Epithelial cell of esophagus (primary cell): ENCODE measurements at regions not wholly inside any gene's neighbourhood (a gene's known extent, or its start where the extent isn't known, plus 50 kb on each side); places are given as distances from the start of the nearest gene placed in this dataset.
A peak's percentile ranks its signal among the peaks of the same experiment; 100 is the strongest.
"Not testable (repeated sequence)": the region's sequence is repeated elsewhere in the genome, so short reads cannot be mapped to it uniquely, and the experiment has no call there.

Source experiments
- DNase-seq: peaks from one replicate; pipeline ENCODE4 v3.0.0; 2010; ENCODE audit warnings: low read depth
- H3K4me3 ChIP-seq: 2 replicates; pipeline ENCODE4 v1.5.1; 2011; ENCODE audit warnings: mild to moderate bottlenecking, low read length, control low read depth
- CTCF ChIP-seq: IDR thresholded peaks from 2 replicates; pipeline ENCODE4 v1.5.1; 2011; ENCODE audit warnings: low read depth, mild to moderate bottlenecking, low read length, control low read depth, inconsistent platforms; ENCODE audit not compliant: insufficient read depth; ENCODE audit errors: missing control alignments

GRCh38 chr12:107378609-107379008 is 285.3 kb upstream of the CRY1 start:
- no peak for DNase-seq
- H3K4me3 ChIP-seq = no peak overlapping the region
- TF ChIP-seq CTCF = no peak

DNA sequence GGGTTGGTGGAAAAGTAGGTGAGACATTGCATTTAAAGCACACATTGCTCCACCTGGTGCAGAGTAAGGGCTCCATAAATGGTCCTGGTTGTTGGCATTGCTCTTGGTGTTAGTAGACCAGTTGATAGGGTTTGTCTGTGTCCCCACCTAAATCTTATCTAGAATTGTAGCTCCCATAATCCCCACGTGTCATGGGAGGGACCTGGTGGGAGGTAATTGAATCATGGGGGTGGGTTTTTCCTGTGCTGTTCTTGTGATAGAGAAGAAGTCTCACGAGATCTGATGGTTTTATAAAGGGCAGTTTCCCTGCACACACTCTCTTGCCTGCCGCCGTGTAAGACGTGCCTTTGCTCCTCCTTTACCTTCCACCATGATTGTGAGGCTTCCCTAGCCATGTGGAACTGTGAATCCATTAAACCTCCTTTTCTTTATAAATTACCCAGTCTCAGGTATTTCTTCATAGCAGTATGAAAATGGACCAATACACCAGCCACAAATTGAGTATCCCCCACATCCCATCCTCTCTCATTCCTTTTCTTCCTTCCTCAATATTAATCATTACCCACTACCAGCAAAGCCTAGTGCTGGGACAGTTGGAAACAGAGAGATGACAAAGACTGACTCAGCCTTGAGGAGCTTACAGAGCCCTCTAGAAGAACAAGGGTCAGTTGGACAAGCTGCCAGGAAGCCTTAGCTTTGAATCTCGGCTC is 285.9 kb upstream of the CRY1 start:
- not testable (repeated sequence) for H3K4me3 ChIP-seq
- DNase-seq = peak; percentile 54

- DNase-seq = peak; percentile 75
- no peak for TF ChIP-seq CTCF
- no peak overlapping the region for H3K4me3 ChIP-seq
Measured at GRCh38 chr12:107379852-107380567, 286.7 kb upstream of the CRY1 start.

DNA sequence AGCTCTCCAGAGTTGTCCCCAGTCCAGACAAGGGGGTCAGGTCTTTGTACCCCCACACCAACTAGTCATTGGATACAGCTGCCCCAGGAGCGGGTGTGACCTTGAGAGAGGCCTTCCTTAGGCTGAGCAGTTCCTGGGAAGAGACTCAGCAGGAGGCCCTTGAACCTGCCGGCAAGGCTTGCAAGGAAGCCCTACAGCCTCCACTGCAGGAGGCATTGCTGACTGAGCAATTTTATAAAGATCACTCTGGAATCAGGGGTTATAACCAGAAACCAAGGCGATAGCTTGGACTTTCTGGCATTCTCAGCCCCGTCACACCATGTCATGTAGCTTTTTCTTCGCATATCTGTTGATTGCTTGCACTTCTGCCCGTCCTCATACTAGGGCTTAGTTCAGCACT is 291.3 kb upstream of the CRY1 start:
- DNase-seq = no peak
- TF ChIP-seq CTCF = no peak

GRCh38 chr12:107385509-107385908 is 292.2 kb upstream of the CRY1 start:
- TF ChIP-seq CTCF = no peak

More for the DNA sequence above, 291.3 kb upstream of the CRY1 start:
- no peak overlapping the region for H3K4me3 ChIP-seq

DNA sequence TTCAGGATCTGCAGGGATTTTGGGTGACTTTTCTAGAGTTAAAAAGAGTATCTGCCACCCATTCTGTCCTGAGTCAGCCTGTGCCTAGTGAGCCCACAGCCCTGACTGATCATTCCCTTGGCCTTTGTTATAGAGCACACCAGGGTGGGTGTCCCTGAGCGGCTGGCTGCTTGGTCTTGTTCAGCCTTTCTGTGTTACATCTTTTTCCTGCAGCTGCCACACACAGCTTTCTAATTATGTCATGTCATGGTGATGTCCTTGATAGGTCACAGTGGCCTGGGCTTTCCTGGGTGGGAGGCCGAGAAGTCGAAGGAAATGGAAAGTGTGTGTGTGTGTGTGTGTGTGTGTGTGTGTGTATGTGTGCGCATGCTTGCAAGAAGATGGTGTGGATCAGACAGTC is 293.2 kb upstream of the CRY1 start:
- no peak for TF ChIP-seq CTCF
- no peak overlapping the region for H3K4me3 ChIP-seq
- no peak for DNase-seq

More at GRCh38 chr12:107385509-107385908, 292.2 kb upstream of the CRY1 start:
- peak; percentile 96 for DNase-seq
- no peak overlapping the region for H3K4me3 ChIP-seq

- DNase-seq = no peak
- no peak for TF ChIP-seq CTCF
- H3K4me3 ChIP-seq = no peak overlapping the region
Measured at GRCh38 chr12:107388263-107388662, 294.9 kb upstream of the CRY1 start.
